ENCODE measurements at regions not wholly inside any gene's neighbourhood (a gene's known extent, or its start where the extent isn't known, plus 50 kb on each side); places are given as distances from the start of the nearest gene placed in this dataset.

- TF ChIP-seq, protein P1, sequence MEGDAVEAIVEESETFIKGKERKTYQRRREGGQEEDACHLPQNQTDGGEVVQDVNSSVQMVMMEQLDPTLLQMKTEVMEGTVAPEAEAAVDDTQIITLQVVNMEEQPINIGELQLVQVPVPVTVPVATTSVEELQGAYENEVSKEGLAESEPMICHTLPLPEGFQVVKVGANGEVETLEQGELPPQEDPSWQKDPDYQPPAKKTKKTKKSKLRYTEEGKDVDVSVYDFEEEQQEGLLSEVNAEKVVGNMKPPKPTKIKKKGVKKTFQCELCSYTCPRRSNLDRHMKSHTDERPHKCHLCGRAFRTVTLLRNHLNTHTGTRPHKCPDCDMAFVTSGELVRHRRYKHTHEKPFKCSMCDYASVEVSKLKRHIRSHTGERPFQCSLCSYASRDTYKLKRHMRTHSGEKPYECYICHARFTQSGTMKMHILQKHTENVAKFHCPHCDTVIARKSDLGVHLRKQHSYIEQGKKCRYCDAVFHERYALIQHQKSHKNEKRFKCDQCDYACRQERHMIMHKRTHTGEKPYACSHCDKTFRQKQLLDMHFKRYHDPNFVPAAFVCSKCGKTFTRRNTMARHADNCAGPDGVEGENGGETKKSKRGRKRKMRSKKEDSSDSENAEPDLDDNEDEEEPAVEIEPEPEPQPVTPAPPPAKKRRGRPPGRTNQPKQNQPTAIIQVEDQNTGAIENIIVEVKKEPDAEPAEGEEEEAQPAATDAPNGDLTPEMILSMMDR (IDR thresholded peaks at IDR 0.05) = no peak
- no peak for TF ChIP-seq POLR2A (IDR thresholded peaks at IDR 0.05)
Measured at GRCh38 chr6:126204126-126204525, 135.8 kb upstream of the CENPW start.

Measured in uterus (tissue), 2 donors.